D721Med (cell line): ENCODE measurements at regions not wholly inside any gene's neighbourhood (a gene's known extent, or its start where the extent isn't known, plus 50 kb on each side); places are given as distances from the start of the nearest gene placed in this dataset.

Experiments used
- DNase-seq: peaks from one replicate; pipeline ENCODE4 v3.0.0; 2011; ENCODE audit warnings: low spot score; ENCODE audit not compliant: insufficient read length
- FAIRE-seq: peaks from 2 replicates; lab custom pipeline; 2011; peaks lifted over from hg19 to GRCh38; lab: Jason Lieb, UNC
- TF ChIP-seq, protein P1 (sequence below): IDR thresholded peaks from 2 replicates; pipeline ENCODE4 v1.5.1; 2012; ENCODE audit warnings: mild to moderate bottlenecking, control low read depth; ENCODE audit not compliant: insufficient read depth; ENCODE audit errors: missing control alignments

DNA sequence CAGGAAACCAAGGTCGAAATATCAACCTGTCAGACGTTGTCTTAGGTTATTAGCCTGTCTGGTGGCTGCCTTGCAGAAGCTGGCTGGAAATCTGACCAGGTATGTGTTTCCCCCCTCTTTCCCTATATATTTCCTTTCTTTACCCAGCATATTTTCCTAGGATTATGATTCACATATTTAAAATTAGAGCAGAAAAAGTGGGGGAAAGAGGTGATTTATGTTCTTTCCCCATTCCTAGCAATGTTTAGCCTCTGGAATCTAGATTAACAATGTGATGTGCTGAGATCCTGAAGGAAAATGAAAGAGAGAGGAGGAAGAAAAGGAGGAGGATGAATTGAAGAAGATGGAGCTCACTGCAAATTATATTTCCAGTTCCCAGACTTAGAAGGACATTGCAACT is 421.4 kb upstream of the AUTS2 start:
- DNase-seq (no peak), FAIRE-seq (no peak)
- TF ChIP-seq, protein P1, sequence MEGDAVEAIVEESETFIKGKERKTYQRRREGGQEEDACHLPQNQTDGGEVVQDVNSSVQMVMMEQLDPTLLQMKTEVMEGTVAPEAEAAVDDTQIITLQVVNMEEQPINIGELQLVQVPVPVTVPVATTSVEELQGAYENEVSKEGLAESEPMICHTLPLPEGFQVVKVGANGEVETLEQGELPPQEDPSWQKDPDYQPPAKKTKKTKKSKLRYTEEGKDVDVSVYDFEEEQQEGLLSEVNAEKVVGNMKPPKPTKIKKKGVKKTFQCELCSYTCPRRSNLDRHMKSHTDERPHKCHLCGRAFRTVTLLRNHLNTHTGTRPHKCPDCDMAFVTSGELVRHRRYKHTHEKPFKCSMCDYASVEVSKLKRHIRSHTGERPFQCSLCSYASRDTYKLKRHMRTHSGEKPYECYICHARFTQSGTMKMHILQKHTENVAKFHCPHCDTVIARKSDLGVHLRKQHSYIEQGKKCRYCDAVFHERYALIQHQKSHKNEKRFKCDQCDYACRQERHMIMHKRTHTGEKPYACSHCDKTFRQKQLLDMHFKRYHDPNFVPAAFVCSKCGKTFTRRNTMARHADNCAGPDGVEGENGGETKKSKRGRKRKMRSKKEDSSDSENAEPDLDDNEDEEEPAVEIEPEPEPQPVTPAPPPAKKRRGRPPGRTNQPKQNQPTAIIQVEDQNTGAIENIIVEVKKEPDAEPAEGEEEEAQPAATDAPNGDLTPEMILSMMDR = no peak

DNA sequence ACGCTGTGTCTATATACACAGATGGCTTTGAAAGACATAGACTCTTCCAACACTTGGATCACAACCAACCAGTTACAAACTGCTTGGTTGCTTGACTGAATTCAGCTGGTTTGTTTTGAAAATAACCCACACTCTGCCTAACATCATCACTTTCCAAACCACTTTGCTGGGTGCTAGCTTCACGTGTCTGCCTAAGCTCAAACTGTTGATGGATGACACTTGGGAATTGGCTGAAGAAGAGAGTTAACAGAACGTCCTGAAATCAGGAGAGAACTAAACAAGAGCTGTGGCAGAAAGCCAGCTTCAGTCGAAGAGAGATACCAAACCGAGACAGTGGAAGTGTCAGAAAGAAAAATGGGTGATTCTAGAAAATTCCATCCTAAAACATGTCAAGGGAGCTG is 420.8 kb upstream of the AUTS2 start:
- TF ChIP-seq, protein P1 = no peak
- DNase-seq (no peak), FAIRE-seq (no peak)

DNA sequence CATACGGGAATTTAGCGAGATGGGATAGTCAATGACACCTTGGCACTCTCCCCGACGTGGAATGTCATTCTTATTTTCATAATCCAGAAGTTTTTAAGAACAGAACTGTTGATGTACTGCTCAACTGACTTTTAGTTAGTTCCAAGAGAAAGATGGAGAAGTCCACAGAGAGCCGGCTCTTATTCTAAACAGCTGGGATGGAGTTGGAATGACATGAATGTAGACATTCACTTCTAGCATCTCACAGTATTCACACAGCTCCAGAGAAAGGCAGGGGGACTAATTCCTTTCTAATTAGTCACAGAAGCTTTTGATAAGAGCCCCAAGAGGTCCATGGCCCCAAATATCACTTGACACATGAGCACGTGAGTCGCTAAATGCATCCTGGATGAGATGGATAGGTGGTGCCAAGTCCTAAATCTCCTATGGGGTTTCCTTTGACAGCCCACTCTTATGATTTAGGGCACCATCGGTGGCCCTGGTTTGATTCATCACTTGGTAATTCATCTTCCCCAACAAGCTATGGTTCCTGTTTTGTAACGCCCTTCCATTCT is 420.3 kb upstream of the AUTS2 start:
- DNase-seq (no peak), FAIRE-seq (no peak)
- TF ChIP-seq, protein P1 = no peak

DNA sequence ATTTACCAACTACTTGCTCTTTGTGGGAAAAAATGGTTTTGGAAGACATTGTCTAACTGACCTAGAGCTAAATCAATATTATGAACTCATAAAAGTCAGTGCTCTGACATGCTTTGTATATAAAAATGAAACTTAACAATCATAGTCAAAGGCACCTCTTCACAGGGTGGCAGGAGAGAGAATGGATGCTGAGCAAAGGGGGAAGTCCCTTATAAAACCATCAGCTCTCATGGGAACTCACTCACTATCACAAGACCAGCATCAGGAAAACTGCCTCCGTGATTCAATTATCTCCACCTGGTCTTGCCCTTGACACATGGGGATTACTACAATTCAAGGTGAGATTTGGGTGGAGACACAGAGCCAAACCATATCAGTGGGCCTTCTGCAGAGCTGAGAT is 417.6 kb upstream of the AUTS2 start:
- TF ChIP-seq, protein P1 = no peak
- DNase-seq (no peak), FAIRE-seq (no peak)

DNA sequence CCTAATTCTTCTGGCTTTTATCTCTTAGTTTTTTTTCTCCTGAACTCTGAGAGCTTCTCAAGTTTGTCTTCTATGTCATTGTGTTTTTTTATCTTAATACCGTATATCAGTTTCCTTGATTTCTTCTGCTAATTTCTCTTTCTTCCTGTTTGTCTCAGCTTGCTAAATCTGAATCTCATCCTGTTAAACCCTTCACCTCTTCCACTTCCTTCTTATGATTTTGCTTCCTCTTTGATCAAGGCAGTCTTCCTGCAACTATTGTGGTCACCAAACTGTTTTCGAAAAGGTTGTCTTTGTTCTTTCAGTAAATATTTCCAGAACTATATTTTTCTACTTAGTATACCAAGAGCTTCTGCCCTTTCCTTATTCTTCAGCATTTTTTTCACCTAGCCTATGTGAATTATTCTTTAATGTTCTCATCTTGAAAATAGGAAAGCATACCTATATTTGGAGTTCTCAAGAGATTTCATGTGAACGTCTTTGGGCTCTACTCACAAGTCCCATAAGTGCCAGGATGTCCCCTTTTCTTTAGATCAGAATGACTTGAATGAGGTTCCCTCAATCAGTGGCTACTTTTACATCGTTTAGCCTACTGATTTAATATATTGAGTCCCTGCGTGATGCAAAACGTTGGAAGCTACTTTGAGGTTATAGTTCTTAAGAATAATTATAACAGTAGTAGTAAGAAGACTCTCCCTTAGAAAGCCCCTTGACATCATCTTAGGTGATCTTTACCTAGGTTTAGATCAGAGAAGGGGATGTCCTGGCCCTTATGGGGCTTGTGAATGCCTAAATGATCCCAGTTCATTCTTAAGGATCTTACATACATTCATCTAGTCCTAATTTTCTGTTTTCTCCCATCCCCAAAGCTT is 415.4 kb upstream of the AUTS2 start:
- TF ChIP-seq, protein P1 = no peak
- no peak for FAIRE-seq
- no peak for DNase-seq

DNA sequence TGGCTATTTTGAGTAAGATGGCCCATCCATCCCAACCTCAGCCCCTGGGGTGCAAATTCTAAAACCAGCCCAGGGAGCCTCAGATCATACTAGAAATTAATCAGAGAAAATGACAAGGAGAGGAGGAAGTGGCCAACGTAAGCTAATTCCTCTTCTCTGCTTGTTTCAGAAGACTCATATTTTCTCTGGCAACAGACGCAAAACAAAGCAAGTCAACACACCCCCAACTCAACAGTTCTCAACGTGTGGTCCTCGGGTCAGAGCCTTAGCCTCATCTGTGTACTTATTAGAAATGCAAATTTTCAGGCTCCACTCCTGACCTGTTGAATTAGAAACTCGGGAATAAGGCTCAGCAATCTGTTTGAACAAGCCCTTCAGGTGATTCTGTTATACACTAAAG is 413.9 kb upstream of the AUTS2 start:
- TF ChIP-seq, protein P1 = no peak
- no peak for DNase-seq
- FAIRE-seq = no peak

DNA sequence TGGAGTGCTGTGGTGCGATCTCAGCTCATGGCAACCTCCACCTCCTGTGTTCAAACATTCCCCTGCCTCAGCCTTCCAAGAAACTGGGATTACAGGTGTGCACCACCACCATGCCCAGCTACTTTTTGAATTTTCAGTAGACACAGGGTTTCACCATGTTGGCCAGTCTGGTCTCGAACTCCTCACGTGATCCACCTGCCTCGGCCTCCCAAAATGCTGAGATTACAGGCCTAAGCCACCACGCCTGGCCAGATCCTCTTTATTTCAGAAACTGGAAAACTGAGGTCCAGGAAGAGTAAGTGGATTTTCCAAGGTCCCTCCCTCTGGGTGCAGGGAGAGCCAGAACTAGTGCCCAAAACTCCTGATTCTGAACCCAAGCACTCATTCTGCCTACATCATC is 413.1 kb upstream of the AUTS2 start:
- FAIRE-seq = no peak
- DNase-seq = no peak
- TF ChIP-seq, protein P1 = no peak
